Trophoblast cell (in vitro differentiated cells and primary cell): ENCODE measurements at regions not wholly inside any gene's neighbourhood (a gene's known extent, or its start where the extent isn't known, plus 50 kb on each side); places are given as distances from the start of the nearest gene placed in this dataset.

Experiments
- DNase-seq, 2 donors: peaks; one replicate each; pipeline ENCODE4 v3.0.0-alpha.2; 2016
- H2AFZ ChIP-seq: 2 replicates; pipeline ENCODE4 v1.6.1; 2013; ENCODE audit warnings: low read length, moderate library complexity, mild to moderate bottlenecking; ENCODE audit not compliant: insufficient read depth, poor library complexity
- H2AK5ac ChIP-seq: 2 replicates; pipeline ENCODE4 v1.6.1; 2013; ENCODE audit warnings: mild to moderate bottlenecking, low read length
- H2BK120ac ChIP-seq: 2 replicates; pipeline ENCODE4 v1.6.1; 2013; ENCODE audit warnings: low read length, mild to moderate bottlenecking, moderate library complexity; ENCODE audit not compliant: insufficient read depth, poor library complexity
- H2BK12ac ChIP-seq: 2 replicates; pipeline ENCODE4 v1.6.1; 2013; ENCODE audit warnings: mild to moderate bottlenecking, low read length, moderate library complexity
- H2BK5ac ChIP-seq: 2 replicates; pipeline ENCODE4 v1.6.1; 2013; ENCODE audit warnings: low read length, low read depth, moderate library complexity, mild to moderate bottlenecking; ENCODE audit not compliant: poor library complexity
- H3K14ac ChIP-seq: 2 replicates; pipeline ENCODE4 v1.6.1; 2013; ENCODE audit warnings: mild to moderate bottlenecking, low read length
- H3K18ac ChIP-seq: 2 replicates; pipeline ENCODE4 v1.6.1; 2013; ENCODE audit warnings: mild to moderate bottlenecking, low read length
- H3K23ac ChIP-seq: 2 replicates; pipeline ENCODE4 v1.6.1; 2013; ENCODE audit warnings: low read length
- H3K27ac ChIP-seq: 2 replicates; pipeline ENCODE4 v1.5.1; 2013; ENCODE audit warnings: low read depth, mild to moderate bottlenecking, inconsistent platforms, low read length, moderate library complexity
- H3K27me3 ChIP-seq: 2 replicates; pipeline ENCODE4 v1.6.1; 2013; ENCODE audit warnings: inconsistent platforms, mild to moderate bottlenecking, low read length, moderate library complexity; ENCODE audit not compliant: insufficient read depth
- H3K36me3 ChIP-seq, 2 experiments: 1 replicate in 1 of 2; 2 replicates in 1 of 2; pipeline ENCODE4 v1.6.1; 2013; ENCODE audit warnings: low read length in 2 of 2, mild to moderate bottlenecking in 2 of 2, moderate library complexity in 1 of 2; ENCODE audit not compliant: insufficient read depth in 2 of 2, control insufficient read depth in 1 of 2
- H3K4ac ChIP-seq: 2 replicates; pipeline ENCODE4 v1.6.1; 2013; ENCODE audit warnings: low read depth, mild to moderate bottlenecking, low read length, moderate library complexity
- H3K4me1 ChIP-seq, 2 experiments: 1 replicate in 1 of 2; 2 replicates in 1 of 2; pipeline ENCODE4 v1.6.1; 2013; ENCODE audit warnings: low read length in 2 of 2, mild to moderate bottlenecking in 2 of 2, moderate library complexity in 1 of 2; ENCODE audit not compliant: insufficient read depth in 2 of 2, control insufficient read depth in 1 of 2
- H3K4me2 ChIP-seq: 2 replicates; pipeline ENCODE4 v1.6.1; 2013; ENCODE audit warnings: inconsistent platforms, mild to moderate bottlenecking, low read length, moderate library complexity
- H3K4me3 ChIP-seq: 2 replicates; pipeline ENCODE4 v1.5.1; 2013; ENCODE audit warnings: mild to moderate bottlenecking, low read depth, low read length, inconsistent platforms
- H3K79me1 ChIP-seq: one replicate; pipeline ENCODE4 v1.6.1; 2013; ENCODE audit warnings: low read length
- H3K79me2 ChIP-seq: 2 replicates; pipeline ENCODE4 v1.6.1; 2013; ENCODE audit warnings: low read length, mild to moderate bottlenecking; ENCODE audit not compliant: control insufficient read depth, insufficient read depth, poor library complexity
- H3K9ac ChIP-seq: 2 replicates; pipeline ENCODE4 v1.6.1; 2013; ENCODE audit warnings: mild to moderate bottlenecking, low read length
- H3K9me3 ChIP-seq: 2 replicates; pipeline ENCODE4 v1.6.1; 2013; ENCODE audit warnings: low read depth, mild to moderate bottlenecking, control low read depth, inconsistent platforms, low read length; ENCODE audit not compliant: insufficient read depth
- H4K12ac ChIP-seq: 2 replicates; pipeline ENCODE4 v1.6.1; 2013; ENCODE audit warnings: low read depth, mild to moderate bottlenecking, low read length, moderate library complexity
- H4K8ac ChIP-seq: 2 replicates; pipeline ENCODE4 v1.6.1; 2013; ENCODE audit warnings: low read depth, mild to moderate bottlenecking, low read length, moderate library complexity
- H4K91ac ChIP-seq: one replicate; pipeline ENCODE4 v1.6.1; 2013; ENCODE audit warnings: low read depth, mild to moderate bottlenecking, low read length, moderate library complexity
- WGBS: extraction: QIAGEN DNeasy Blood & Tissue Kit; methylation state at CpG from one replicate; pipeline ENCODE4 v1.1.7; 2013; ENCODE audit warnings: missing lambda C conversion rate; ENCODE audit not compliant: insufficient read length, insufficient coverage; ENCODE audit errors: extremely low coverage; 5-methylcytosine and 5-hydroxymethylcytosine counted together

GRCh38 chr10:78363190-78363589 is 329.5 kb downstream of the RPS24 start:
- peaks cover 18% of the 10 kb centered on the region for H3K79me2 ChIP-seq
- H3K9ac ChIP-seq = no peak overlapping the region
- H3K79me1 ChIP-seq = peaks cover 70% of the 10 kb centered on the region
- no peak overlapping the region for H4K12ac ChIP-seq
- peak overlapping the region; percentile 66 for H3K18ac ChIP-seq
- H3K4me1 ChIP-seq = peaks cover 59 to 64% of the 10 kb centered on the region in 2 experiments
- H2AFZ ChIP-seq = no peak overlapping the region
- peak overlapping the region; percentile 70 for H3K14ac ChIP-seq
- no peaks in the 10 kb centered on the region for H3K36me3 ChIP-seq
- no peak overlapping the region for H3K4me2 ChIP-seq
- H4K8ac ChIP-seq = peak overlapping the region; percentile 64
- H2BK120ac ChIP-seq = peak overlapping the region; percentile 89
- no peak overlapping the region for H3K23ac ChIP-seq
- DNase-seq = no peak
- peak overlapping the region; percentile 99 for H4K91ac ChIP-seq
- no peak overlapping the region for H3K4me3 ChIP-seq
- peak overlapping the region; percentile 62 for H2AK5ac ChIP-seq
- no peaks in the 10 kb centered on the region for H3K9me3 ChIP-seq
- WGBS = no CpG with 5 or more reads among the region's 4 CpGs
- H2BK5ac ChIP-seq = peak overlapping the region; percentile 72
- H3K27ac ChIP-seq = peak overlapping the region; percentile 93
- H2BK12ac ChIP-seq = peak overlapping the region; percentile 85
- H3K27me3 ChIP-seq = no peaks in the 10 kb centered on the region
- peak overlapping the region; percentile 42 for H3K4ac ChIP-seq

DNA sequence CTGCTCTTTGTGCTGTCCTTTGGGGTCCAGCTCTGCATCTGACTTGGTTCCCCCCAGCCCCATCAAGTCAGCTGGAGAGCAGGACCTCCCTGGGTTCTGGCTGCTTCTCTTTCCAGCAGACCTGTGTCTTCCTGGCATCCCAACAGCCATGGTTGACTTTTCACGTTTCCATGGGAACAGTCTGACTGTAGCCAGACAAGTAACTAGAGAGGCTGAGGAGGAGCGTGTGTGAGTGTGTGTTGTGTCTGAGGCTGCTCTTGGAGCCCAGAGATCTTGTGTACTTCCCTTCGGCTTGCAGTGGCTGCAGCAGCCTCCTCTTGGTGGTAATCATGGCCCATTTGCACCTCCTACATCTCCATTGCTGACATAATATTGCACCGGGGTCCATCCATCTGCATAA is 332.0 kb downstream of the RPS24 start:
- Histone ChIP-seq H3K27ac (peak overlapping the region; percentile 70), H2BK12ac (peak overlapping the region; percentile 81), H3K9me3 (no peaks in the 10 kb centered on the region), H2BK120ac (peak overlapping the region; percentile 58), H2AFZ (no peak overlapping the region), H3K4me2 (no peak overlapping the region), H3K79me2 (peaks cover 5% of the 10 kb centered on the region), H3K23ac (no peak overlapping the region), H3K4ac (no peak overlapping the region), H3K18ac (peak overlapping the region; percentile 25), H4K8ac (peak overlapping the region; percentile 50), H3K27me3 (no peaks in the 10 kb centered on the region), H3K4me3 (no peak overlapping the region), H3K9ac (no peak overlapping the region), H3K36me3 (no peaks in the 10 kb centered on the region), H2BK5ac (peak overlapping the region; percentile 77), H4K91ac (peak overlapping the region; percentile 90), H4K12ac (no peak overlapping the region), H3K14ac (peak overlapping the region; percentile 25), H3K4me1 (peaks cover 41 to 46% of the 10 kb centered on the region in 2 experiments), H3K79me1 (peaks cover 60% of the 10 kb centered on the region), H2AK5ac (peak overlapping the region; percentile 1)
- DNase-seq = no peak
- WGBS = no CpG with 5 or more reads among the region's 4 CpGs

DNA sequence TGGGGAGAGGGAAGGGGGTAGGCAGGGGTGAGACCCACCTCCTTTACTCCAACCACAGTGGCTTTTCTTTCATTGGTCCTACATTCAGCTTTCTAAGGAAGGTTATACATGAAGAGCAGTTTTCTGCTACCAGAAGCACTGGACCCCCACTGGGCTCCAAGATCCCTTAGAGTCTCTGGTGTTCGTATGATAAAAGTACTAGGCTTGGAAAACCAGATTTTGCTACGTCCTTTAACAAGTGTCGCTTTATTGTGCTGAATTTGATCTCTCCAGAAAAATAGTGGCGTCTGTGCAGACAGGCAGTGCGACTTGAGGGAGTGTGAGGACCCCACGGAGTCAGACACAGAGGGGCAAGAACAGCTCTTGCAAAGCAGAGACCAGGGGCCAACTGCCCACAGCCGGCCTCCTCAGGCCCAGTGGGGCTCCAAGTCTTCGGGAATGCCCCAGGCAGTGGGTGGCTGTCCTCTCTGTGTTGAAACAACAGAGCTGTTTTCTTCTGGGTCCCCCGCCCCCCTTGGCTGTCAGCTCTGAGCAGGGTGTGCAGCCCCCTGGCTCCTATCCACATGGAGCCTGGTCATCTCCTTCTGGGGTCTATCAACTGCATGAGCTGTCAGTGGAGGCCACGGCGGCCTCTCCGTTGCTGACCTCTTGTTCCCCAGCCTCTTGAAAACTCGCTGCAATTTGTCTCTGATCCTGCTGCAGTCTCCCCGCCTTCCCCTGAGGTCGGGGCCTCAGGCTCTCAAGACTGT is 333.2 kb downstream of the RPS24 start:
- no peaks in the 10 kb centered on the region for H3K9me3 ChIP-seq
- H3K27me3 ChIP-seq = no peaks in the 10 kb centered on the region
- H3K4me2 ChIP-seq = no peak overlapping the region
- H3K18ac ChIP-seq = peak overlapping the region; percentile 42
- DNase-seq = no peak
- H2BK120ac ChIP-seq = peak overlapping the region; percentile 58
- H4K91ac ChIP-seq = peak overlapping the region; percentile 90
- peak overlapping the region; percentile 50 for H4K8ac ChIP-seq
- H3K4me1 ChIP-seq = peaks cover 30 to 34% of the 10 kb centered on the region in 2 experiments
- peaks cover 48% of the 10 kb centered on the region for H3K79me1 ChIP-seq
- H3K14ac ChIP-seq = peak overlapping the region; percentile 53
- H3K4ac ChIP-seq = peak overlapping the region; percentile 44
- no peaks in the 10 kb centered on the region for H3K36me3 ChIP-seq
- peak overlapping the region; percentile 30 for H2AK5ac ChIP-seq
- no peak overlapping the region for H4K12ac ChIP-seq
- peak overlapping the region; percentile 77 for H2BK5ac ChIP-seq
- H3K23ac ChIP-seq = no peak overlapping the region
- no CpG with 5 or more reads among the region's 15 CpGs for WGBS
- no peak overlapping the region for H3K9ac ChIP-seq
- peak overlapping the region; percentile 81 for H2BK12ac ChIP-seq
- H3K4me3 ChIP-seq = no peak overlapping the region
- peak overlapping the region; percentile 70 for H3K27ac ChIP-seq
- H2AFZ ChIP-seq = no peak overlapping the region
- peaks cover 3% of the 10 kb centered on the region for H3K79me2 ChIP-seq

GRCh38 chr10:78367751-78368150 is 334.1 kb downstream of the RPS24 start:
- H3K79me2 ChIP-seq = no peaks in the 10 kb centered on the region
- H2BK5ac ChIP-seq = peak overlapping the region; percentile 43
- WGBS = no CpG with 5 or more reads among the region's 2 CpGs
- peaks cover 22 to 25% of the 10 kb centered on the region in 2 experiments for H3K4me1 ChIP-seq
- H3K14ac ChIP-seq = peak overlapping the region; percentile 26
- H3K79me1 ChIP-seq = peaks cover 41% of the 10 kb centered on the region
- H3K4ac ChIP-seq = peak overlapping the region; percentile 30
- peak overlapping the region; percentile 15 for H3K18ac ChIP-seq
- no peaks in the 10 kb centered on the region for H3K9me3 ChIP-seq
- no peak for DNase-seq
- no peak overlapping the region for H4K12ac ChIP-seq
- H3K4me2 ChIP-seq = no peak overlapping the region
- peak overlapping the region; percentile 13 for H2AK5ac ChIP-seq
- peak overlapping the region; percentile 53 for H2BK12ac ChIP-seq
- H4K91ac ChIP-seq = peak overlapping the region; percentile 90
- H4K8ac ChIP-seq = peak overlapping the region; percentile 37
- H3K23ac ChIP-seq = no peak overlapping the region
- peak overlapping the region; percentile 57 for H3K27ac ChIP-seq
- H2AFZ ChIP-seq = no peak overlapping the region
- H3K4me3 ChIP-seq = no peak overlapping the region
- H2BK120ac ChIP-seq = peak overlapping the region; percentile 80
- no peaks in the 10 kb centered on the region for H3K36me3 ChIP-seq
- no peaks in the 10 kb centered on the region for H3K27me3 ChIP-seq
- H3K9ac ChIP-seq = no peak overlapping the region
